HG02840 (cell line): ENCODE measurements at regions not wholly inside any gene's neighbourhood (a gene's known extent, or its start where the extent isn't known, plus 50 kb on each side); places are given as distances from the start of the nearest gene placed in this dataset.

Experiments
- ATAC-seq: cut with Tn5 transposase; IDR thresholded peaks from one replicate; pipeline ENCODE4 v1.9.1; 2021; ENCODE audit warnings: mild to moderate bottlenecking, moderate library complexity, moderate number of reproducible peaks; ENCODE audit not compliant: unreplicated experiment, low FRiP score

- ATAC-seq, result no peak
Observed at GRCh38 chr5:54746777-54747398, 229.3 kb downstream of the SNX18 start.

- ATAC-seq, result no peak
Observed at GRCh38 chr5:54746346-54746745, 228.8 kb downstream of the SNX18 start.

- ATAC-seq, result no peak
Observed at GRCh38 chr5:54745599-54745998, 228.0 kb downstream of the SNX18 start.

- ATAC-seq, result no peak
Observed at GRCh38 chr5:54743997-54744788, 226.6 kb downstream of the SNX18 start.

- no peak for ATAC-seq
Observed at GRCh38 chr5:54743581-54743980, 226.0 kb downstream of the SNX18 start.

GRCh38 chr5:54742417-54742891 lies 224.9 kb downstream of the SNX18 start:
- ATAC-seq, result no peak

- no peak for ATAC-seq
Observed at GRCh38 chr5:54741711-54742110, 224.2 kb downstream of the SNX18 start.

- ATAC-seq, result no peak
Observed at GRCh38 chr5:54740141-54740540, 222.6 kb downstream of the SNX18 start.

GRCh38 chr5:54739371-54739770 lies 221.8 kb downstream of the SNX18 start:
- ATAC-seq, result no peak

GRCh38 chr5:54738973-54739367 lies 221.4 kb downstream of the SNX18 start:
- ATAC-seq, result no peak

GRCh38 chr5:54738118-54738972 lies 220.8 kb downstream of the SNX18 start:
- no peak for ATAC-seq

- ATAC-seq, result no peak
Observed at GRCh38 chr5:54736003-54736797, 218.6 kb downstream of the SNX18 start.

- no peak for ATAC-seq
Observed at GRCh38 chr5:54733101-54733500, 215.5 kb downstream of the SNX18 start.

GRCh38 chr5:54732108-54732507 lies 214.5 kb downstream of the SNX18 start:
- ATAC-seq, result no peak

- ATAC-seq, result no peak
Observed at GRCh38 chr5:54728588-54728915, 211.0 kb downstream of the SNX18 start.

- no peak for ATAC-seq
Observed at GRCh38 chr5:54727874-54728587, 210.5 kb downstream of the SNX18 start.

GRCh38 chr5:54725391-54726280 lies 208.1 kb downstream of the SNX18 start:
- no peak for ATAC-seq

GRCh38 chr5:54722846-54723433 lies 205.4 kb downstream of the SNX18 start:
- ATAC-seq, result no peak
